ENCODE measurements at regions not wholly inside any gene's neighbourhood (a gene's known extent, or its start where the extent isn't known, plus 50 kb on each side); places are given as distances from the start of the nearest gene placed in this dataset.
"Not testable (repeated sequence)": the region's sequence is repeated elsewhere in the genome, so short reads cannot be mapped to it uniquely, and the experiment has no call there.

DNA sequence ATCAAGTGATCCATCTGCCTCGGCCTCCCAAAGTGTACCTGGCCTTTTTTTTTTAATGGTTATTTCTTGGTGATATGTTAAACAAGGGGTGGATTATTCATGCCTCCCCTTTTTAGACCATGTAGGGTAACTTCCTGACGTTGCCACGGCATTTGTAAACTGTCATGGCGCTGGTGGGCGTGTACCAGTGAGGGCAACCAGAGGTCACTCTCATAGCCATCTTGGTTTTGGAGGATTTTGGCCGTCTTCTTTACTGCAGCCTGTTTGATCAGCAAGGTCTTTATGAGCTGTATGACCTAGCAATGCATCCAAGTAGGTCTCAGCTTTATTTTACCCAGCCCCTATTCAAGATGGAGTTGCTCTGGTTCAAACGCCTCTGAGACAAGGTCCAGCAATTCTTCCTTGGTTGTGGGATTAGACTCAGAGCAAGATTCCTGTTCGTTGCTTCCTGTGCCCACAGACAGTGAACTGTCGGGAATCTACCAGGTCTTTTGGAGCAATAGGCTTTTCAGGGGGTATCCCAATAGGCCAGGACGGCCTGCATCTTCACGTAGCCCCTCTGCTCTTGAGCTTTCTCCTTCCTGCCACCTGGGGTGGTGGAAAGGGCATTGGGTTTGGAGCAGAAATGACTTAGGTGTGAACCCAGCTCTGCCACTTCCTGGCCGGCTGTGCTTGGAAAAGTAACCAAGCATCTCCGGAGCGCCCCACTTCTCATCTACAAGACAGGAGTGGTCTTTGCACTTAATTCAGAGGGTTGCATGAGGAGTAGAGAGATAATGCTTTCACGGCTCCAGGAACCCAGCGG lies 52.9 kb upstream of the SEC14L1 start:
- no peak for DNase-seq

DNA sequence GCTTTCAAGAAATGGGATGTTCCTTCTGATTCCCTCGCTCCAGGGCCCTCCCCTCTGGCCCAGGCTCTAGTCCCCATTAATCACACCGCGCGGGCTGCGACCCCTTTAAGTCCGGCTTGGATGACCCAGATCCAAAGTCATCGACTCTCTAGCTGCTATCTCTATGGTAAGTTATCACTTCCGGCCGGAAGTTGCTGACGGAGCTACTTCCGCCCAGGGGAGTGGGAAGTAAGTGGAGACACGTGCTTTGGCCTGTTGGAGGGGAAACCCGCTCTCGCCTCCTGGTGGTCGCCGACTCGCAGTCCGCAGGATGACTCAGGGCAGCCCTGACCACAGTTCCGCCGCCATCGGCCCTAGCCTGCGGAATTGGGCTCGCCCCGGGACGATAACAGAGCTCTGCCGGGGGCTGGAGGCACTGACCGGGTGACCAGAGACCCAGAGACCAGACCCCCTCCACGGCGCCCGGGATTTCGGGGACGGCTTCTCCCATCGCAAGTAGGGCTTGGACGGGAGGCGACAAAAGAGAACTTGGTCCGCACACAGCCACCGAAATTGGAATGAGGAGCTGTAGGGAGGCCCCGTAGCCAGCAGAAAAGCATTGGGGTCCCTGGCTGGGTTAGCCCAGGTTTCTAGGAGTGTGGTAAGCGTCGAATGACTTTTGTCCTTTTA lies 52.2 kb upstream of the SEC14L1 start:
- DNase-seq: peak; percentile 84

DNA sequence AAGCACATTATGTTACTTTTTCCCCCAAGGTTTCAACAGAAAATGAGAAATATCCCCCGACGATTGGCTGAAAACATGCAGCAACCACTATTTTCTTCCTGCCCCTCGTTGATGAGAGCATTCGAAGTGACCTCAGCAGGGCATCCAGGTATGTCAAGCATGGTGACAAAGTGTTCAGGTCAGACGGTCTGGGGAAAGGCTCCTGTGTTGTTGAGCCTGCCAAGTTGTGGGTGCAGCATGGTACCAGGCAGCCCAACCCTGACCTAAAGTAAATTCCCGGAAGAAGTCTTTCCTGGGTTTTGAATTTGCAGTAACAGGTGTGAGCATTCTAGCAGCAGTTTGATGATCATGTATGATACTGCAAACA lies 51.7 kb upstream of the SEC14L1 start:
- DNase-seq: no peak

DNA sequence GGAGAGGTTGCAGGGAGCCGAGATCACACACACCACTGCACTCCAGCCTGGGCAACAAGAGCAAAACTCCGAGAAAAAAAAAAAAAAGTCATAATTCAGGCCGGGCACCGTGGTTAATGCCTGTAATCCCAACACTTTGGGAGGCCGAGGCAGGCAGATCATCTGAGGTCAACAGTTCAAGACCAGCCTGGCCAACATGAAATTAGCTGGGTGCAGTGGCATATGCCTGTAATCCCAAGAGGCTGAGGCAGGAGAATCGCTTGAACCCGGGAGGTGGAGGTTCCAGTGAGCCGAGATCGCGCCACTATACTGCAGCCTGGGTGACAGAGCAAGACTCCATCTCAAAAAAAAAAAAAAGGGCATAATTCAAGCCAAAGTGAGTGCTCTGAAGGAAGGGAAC lies 50.8 kb upstream of the SEC14L1 start:
- DNase-seq: not testable (repeated sequence)

DNA sequence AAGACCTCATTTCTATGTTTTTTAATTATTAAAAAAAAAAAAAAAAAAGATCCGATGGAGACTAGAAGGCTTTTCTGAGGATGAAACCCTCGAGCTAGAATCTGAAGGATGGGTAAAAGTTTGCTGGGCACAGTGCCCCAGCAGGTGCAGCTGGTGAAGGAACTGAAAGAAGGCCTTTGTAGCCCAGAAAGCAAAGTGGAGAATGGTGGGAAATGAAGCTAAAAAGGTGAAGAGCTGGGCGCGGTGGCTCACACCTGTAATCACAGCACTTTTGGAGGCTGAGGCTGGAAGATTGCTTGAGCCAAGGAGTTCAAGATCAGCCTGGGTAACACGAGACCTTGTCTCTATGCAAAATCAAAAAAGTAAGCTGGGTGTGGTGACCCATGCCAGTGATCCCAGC lies 50.3 kb upstream of the SEC14L1 start:
- no peak for DNase-seq
